GM19023 (cell line): ENCODE measurements at regions not wholly inside any gene's neighbourhood (a gene's known extent, or its start where the extent isn't known, plus 50 kb on each side); places are given as distances from the start of the nearest gene placed in this dataset.

Experiments used
- ATAC-seq: cut with Tn5 transposase; IDR thresholded peaks from one replicate; pipeline ENCODE4 v1.9.1; 2021; ENCODE audit warnings: mild to moderate bottlenecking, moderate library complexity; ENCODE audit not compliant: unreplicated experiment

DNA sequence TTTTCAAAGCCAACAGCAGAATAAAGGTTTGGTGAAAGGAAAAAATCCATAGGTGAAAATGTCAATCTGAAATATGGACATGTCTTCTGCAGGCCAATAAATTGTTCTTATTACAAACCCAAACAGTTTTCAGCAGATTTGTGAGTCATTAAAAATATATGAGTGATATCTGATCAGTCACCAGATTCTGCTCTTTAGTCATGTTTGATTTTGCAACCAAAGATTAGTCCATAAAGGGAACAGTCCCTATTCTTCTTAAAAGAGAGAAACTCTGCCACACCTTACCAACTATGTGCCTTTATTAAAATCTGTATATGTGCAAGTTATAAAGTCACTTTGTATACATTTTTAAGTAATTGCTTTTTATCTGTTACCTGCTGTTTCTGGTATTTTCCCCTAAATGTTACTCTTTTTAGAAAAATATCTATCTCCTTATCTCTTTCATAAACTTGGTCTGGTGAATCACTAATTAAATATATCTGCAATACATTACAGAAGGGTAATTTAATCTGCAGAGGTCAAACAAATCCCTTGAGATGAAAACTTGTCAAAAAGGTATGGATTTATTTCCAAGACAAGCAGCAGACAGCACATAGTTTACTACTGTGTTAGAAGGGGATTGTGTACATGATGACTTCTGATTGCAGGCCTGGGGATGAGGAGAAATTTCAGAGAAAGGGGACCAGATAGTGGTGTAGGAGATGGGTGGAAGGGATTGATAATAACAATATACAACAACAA is 322.9 kb upstream of the NWD2 start:
- no peak for ATAC-seq

DNA sequence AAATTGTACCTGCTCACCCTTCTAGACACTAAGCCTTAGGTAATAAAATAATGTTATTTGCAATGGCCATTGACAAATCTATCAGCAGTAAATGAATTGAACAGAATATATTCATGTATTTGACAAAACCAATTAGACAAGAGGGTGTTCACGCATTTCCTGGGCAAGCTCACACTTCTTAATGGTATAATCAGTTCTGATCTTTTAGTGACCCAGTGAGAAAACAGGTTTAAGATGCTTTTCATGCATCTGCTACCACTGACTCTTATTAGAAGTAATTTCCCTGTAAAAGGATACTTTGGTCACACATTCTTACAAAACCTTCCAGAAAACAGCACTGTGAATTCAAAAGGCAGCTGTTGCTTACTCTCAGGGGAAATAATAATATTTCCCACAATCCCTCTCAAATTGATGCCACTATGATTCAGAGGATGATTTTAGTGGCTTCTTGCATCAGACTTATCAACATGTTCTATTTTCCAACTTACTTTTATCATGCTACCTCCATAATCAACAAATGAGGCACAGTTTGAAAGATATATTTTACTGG is 313.9 kb upstream of the NWD2 start:
- ATAC-seq: no peak

DNA sequence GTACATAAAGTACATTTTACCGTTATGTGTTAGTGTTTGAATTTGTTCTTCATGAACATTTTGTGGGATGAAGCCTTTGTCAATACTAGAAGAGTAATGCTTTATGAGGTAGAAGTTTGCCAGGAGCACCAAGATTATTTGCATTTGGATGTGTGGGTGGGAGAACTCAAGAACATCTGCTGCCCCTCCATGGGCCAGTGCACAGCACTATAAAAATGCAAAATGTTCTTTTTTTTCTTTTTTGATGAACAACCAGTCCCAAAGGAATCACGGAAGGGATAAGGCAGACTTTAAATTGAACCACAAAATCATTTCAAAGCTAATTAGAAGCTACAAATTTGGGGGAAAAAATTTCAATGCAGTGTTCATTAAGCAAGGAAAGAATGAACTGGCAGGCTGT is 300.3 kb upstream of the NWD2 start:
- ATAC-seq: no peak

DNA sequence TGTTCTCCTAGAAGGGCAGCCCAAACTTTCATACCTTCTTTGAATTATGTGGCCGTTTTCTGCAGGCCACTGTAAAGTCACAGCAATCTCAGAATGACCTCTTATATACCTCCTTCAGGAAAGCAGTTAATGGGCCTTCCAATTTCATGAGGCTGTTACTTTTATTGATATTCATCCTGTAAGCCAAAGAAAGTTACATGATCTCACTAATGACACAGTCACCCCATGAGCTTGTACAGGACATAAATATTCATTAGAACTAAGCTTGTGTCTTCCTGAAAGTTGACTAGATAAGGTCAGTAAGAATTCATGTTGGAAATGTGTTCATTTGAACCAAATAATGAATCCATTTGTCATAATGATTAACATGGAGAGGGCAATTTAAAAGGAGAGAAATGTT is 283.1 kb upstream of the NWD2 start:
- ATAC-seq: no peak

DNA sequence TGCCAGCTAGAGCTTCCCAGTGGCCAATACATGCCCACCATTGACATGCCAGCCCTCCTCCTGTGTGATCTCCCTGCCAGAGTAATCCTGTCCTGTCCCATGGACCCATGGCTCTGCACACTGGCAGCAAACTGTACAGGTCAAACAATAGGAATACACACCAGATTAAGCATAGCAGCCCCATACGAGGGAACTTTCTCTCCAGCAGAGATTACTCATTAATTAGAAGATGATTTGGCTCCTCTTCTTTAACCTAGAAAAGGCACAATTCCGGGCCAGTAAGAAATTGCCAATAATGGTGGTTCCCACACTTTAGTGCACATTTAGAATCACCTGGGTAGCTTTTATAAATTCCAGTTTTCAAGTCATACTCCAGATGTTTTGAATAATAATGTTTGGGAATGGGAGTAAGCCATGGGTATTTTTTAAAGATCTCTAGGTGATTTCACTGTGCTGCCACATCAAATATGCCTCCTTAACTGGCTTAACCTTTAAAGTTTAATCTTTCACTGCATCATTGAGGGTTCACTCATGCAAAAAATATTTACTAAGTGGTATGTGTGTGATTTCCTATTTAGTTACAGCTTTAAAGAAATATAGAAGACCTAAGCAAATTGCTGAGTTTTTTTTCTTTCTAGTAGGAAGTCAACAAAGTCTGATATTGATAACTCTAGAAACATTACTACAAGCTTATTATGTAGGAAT is 277.6 kb upstream of the NWD2 start:
- no peak for ATAC-seq

DNA sequence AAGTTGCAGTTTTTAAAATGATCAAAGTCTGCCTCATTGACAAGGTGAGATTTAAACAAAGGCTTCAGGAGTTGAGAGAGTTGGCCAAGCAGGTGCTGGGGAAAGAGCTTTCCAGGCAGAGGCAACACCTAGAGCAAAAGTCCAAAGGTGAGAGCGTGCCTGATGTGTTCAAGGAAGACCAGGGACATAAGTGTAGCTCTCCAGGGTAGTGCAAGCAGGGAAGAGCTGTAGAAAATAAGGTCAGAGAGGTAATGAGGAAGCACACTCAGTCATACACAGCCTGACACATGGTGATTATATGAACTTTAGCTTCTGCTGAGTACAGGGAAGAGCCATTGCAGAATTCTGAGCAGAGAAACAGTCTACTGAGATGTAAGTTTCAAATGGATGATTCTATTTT is 265.0 kb upstream of the NWD2 start:
- ATAC-seq: no peak

DNA sequence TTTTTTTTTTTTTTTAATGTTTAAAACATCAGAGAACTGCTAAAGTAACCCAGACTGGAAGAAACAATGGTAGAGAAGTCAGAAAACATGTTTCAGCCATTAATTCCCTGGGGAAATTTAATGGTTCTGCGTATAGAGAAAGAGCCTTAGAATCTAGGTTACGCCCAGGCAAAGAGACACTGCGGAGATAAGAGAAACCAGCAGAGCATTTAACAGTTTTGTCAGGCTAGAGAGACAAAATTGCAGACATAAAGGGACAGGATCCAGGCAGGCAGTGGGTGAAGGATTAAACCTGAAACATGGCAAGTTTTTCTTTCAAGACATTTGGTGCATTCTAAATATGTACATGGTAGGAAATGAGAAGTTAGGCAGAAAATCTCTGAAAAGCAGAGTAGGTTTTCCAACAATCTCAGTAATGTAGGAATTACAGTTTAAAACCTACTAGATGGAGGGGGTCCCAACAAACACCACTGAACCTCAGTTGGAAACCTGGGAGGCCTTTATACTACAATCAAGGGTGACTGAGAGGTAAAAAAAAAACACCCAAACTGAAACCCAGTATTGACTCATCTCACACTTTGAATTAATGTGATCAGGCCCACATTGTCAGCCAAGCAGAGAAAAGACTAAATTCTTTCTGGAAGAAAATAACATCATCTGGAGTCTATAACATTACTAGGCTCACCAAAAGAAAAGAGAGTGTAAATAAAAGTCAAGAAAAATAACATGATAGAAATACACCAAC is 254.2 kb upstream of the NWD2 start:
- ATAC-seq: no peak

DNA sequence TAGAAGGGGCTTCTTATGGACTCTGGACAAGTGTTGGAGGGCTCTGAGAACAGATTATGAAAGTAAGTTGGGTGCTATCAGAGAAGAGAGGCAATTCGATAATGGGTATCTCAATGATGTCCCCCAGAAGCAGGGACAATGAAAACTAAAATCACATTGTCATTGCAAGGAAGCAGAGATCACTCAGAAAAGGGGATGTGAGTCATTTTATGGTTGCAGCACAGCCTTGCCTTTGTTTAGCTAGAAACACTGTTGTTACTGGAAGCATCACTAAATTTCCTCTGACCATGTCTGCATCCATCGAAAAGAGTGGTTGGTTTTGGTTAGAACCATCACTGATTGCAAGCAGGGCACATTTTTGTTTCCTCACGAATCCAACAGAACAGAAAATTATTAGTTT is 246.8 kb upstream of the NWD2 start:
- no peak for ATAC-seq

DNA sequence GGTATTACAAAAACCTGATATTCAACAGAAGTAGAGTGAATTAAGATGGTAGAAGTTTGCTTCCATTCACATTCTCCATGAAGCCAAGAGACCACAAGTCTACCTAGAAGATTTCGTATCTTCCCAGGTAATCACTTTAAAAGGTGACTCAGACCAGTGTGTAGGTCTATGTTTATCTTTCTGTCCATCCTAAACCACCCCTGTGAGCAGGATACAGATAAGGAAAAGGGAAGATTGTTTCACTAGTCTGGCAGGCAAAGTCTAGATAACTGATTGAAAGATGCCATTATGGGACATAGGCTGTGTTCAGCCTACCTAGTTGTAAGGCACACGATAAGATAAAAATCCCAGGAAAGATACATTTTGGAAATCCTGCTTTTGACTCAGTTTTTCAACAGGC is 244.3 kb upstream of the NWD2 start:
- ATAC-seq: no peak

DNA sequence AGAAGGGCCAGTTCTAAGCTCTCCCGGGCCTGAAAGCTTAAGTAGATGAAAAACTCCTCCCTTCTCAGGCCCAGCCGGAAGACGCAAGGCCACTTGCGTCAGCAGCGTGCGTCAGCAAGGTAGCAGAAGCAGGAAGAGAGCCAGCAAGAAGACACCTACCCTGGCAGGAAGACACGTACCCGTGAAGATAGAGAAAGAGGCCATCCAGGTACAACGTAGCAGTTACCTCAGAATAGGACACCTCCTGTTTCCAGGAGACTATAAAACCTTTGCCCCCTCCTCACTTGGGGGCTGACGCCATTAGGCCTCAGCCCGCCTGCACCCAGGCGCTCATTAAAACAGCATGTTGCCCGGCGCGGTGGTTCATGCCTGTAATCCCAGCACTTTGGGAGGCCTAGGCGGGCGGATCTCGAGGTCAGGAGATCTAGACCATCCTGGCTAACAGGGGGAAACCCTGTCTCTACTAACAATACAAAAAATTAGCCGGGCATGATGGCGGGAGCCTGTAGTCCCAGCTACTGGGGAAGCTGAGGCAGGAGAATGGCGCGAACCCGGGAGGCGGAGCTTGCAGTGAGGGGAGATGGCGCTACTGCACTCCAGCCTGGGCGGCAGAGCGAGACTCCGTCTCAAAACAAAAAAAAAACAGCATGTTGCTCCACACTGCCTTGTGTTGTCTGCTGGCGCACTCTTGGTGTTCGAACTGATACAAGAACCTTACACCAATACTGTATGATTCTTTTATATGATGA is 242.7 kb upstream of the NWD2 start:
- no peak for ATAC-seq

DNA sequence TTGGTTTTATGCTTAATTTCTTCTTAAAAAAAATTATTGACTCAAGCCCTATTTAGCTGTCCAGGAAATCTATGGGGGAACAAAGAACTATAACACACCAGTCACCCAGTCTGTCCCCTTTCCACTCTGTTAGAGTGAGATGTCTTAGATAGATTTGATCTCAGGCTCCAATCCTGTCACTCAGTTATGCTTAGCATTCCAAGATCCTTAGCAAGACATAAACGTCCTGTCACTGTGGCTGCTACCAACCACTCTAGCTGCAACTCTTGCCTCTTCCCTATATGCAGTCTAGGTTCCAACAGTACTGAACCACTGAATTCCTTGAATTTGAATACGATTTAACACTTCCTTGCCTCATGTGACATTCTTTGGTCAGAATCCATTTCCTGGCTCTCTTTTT is 241.9 kb upstream of the NWD2 start:
- ATAC-seq: no peak

DNA sequence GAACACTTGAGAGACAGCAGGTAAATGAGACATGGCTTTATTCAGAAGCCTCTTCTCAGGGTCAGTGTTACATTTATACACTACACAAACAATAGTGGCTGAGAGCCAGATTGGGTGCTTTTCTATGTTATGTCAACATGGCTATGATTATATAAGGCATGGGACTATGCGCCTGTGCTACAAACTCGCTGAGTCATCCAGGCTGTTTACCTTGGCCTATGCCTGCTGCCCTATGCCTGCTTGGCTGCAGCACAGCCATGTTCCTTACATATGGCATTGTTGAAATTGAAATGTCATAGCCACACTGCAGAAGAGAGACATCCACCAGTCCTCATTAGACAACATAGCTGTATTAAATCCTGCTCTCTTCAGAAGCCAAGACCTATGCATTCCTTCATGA is 236.3 kb upstream of the NWD2 start:
- no peak for ATAC-seq

DNA sequence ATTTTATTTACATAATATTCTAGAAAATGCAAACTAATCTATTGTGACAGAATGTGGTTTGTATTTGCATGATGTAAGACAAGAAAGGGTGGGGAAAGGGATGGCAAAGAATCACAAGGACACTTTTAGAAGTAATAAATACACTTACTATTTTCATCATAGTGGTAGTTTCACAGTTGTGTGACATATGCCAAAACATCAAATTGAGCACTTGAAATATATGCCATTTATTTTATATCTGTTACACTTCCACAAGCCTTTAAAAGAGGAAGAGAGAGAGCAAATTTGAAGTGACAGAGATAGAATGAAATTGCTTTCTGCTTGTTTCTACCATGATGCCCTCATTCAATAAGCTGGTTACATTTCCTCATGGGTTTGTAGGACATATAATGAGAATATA is 230.0 kb upstream of the NWD2 start:
- ATAC-seq: no peak

DNA sequence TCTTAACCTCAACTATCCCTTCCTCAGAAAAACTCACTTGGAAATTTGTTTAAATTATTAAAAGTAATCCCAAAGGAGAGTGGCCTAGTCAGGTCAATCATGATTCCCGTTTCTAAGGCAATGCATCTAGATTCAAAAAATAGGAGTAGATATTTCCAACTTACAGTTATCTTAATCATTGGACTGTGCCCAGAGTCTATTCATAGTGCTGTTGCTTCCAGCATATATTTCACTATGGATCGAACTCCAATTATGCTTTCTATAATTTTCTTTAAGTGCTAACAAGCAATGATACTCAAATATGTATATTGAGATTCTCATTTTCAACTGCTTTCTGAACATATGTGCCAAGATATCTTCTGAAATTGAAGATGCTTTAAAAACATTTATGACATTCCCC is 229.2 kb upstream of the NWD2 start:
- no peak for ATAC-seq

DNA sequence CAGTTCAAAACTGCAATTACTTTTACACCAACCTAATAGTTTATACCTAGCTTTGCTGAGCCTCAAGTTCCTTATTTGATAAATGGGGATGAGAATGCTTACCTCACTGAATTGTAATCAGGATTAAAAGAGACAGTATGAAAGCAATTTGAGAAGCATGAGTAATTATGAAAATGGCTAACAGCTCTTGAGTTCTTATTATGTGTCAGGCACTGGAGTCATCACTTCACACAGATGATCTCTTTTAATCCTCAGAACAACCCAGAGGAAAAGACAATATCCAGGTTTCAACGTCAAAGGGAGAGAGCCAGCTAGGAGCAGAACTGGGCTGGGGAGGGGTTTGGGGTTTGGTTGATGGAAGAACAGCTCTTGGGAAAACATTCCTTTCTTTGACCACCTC is 221.0 kb upstream of the NWD2 start:
- no peak for ATAC-seq

DNA sequence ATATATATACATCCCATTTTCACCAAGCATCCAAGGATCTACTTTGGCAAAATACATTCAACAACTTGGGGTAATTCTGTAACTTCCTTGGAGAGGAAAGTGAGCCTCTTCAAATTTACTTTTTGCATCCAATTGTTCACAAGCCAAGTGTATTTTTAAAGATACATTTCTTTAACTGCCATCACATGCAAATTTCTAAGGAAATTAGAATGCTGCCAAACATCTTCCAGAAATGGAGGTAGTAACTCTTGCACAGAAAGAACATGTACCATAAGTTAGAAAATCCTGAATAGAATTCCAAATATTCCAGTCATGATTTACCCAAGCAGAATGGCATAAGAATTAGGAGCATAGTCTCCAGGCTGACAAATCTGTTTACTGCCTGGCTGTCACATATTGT is 220.5 kb upstream of the NWD2 start:
- ATAC-seq: no peak

DNA sequence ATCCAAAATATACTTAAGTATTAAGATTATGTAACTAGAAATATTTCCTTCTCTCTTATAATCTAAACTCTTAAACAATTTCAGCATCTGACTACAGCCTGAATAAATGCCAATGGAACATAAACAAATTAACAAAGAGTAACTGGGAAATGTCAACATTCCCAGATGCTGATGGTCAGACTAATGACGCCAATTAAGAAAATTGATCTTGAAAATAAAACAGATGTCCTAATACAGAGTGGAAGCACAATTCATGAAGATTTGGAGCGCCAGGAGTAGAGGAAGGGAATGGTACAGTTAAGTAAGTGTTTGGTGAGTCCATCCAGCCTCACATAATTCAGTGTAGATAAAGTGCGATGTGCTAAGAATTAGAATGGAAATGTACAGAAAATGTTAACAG is 203.7 kb upstream of the NWD2 start:
- ATAC-seq: no peak

DNA sequence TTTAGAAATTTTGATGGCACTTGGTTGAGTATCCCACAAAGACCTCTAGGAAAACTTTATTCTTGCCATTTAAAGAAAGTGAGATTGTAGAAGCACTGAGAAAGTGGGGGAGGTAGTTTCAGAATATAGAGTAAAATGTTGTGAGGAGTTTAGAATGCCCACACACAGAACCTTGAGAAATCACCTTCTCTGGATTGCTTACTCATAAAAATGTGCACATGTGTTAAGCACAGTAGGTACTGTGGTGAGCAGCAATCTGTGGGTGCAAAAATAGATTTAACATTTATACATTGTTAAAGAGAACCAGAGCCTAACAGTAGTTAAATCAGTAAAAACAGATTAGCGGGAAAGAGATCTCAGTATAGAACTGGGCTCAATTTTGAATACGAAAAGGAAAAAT is 201.2 kb upstream of the NWD2 start:
- ATAC-seq: no peak

DNA sequence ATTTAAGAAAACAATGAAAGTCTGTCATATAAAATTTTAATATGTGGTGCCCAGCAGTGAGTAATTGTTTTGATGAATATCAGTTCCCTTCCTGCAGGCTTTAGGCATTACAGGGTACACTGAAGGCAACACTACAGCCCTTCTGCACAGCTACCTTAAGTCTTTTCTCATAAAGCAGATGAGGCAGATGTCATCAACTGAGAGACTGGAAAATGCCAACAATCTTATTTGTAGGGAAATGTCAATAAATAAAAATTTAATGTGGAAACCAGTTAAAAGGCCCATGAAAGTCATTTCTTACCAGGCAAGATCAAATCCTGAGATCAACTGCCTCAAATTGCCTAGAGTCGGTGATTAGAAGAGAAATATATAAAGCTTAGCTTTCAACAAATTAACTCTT is 193.4 kb upstream of the NWD2 start:
- no peak for ATAC-seq

DNA sequence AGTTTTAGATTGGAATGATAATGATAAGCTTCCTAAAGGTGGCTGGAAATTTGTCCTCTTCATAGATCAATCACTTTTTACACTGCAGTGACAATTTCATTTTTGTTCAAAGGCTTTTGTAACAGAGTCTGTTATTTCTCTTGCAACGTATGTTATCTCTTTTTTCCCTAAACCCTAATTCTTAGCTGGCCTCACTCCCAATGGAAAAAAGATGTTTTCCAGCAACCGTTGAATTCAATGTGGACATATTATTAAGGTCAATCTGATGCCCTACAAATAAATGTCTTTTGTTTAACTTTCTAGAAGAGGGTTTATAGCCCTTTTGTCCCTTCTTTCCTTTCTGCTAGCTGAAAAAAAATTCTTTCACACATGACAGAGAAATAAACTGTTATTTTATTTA is 192.7 kb upstream of the NWD2 start:
- ATAC-seq: no peak

DNA sequence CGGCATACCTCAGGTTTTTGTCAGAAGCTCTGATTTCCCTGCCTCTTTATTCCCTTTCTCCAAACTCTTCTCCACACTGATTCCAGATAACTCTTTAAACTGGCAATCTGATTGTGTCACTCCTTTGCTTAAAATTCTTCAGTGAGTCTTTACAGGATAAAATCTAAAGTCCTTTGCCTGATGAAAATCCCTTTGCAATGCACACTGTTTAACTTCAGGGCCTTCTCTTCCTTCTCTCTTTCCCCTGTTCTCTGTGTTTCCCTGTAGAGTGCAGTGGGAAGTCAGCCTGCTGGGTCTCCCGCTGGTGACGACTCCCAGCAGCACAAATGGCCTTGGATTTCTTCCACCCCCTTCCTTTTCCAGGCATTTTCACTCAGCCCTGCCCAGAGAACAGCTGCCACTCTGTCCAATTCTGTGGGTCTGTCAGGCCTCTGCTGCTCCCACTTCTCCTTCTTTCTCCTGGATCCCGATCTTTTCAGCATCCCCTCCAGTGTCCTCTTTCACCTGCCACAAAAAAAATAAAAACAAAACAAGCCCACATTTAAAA is 189.9 kb upstream of the NWD2 start:
- ATAC-seq: no peak
